Mucosa of rectum (tissue), 2 donors: ENCODE measurements at regions not wholly inside any gene's neighbourhood (a gene's known extent, or its start where the extent isn't known, plus 50 kb on each side); places are given as distances from the start of the nearest gene placed in this dataset.
"Not testable (repeated sequence)": the region's sequence is repeated elsewhere in the genome, so short reads cannot be mapped to it uniquely, and the experiment has no call there.

Experiments
- H3K27ac ChIP-seq, 2 donors: one replicate each; pipeline ENCODE4 v1.7.0; 2013; ENCODE audit warnings: inconsistent platforms in 2 of 2, low read depth in 2 of 2, low read length in 2 of 2
- H3K27me3 ChIP-seq, 2 donors: one replicate each; pipeline ENCODE4 v1.7.0; 2013; ENCODE audit warnings: low read length in 2 of 2; ENCODE audit not compliant: control insufficient read depth in 2 of 2, insufficient read depth in 2 of 2
- H3K36me3 ChIP-seq, 2 donors: one replicate each; pipeline ENCODE4 v1.7.0; 2013; ENCODE audit warnings: low read length in 2 of 2; ENCODE audit not compliant: control insufficient read depth in 2 of 2, insufficient read depth in 2 of 2
- H3K4me1 ChIP-seq, 2 donors: one replicate each; pipeline ENCODE4 v1.7.0; 2013; ENCODE audit warnings: low read length in 2 of 2, mild to moderate bottlenecking in 1 of 2; ENCODE audit not compliant: control insufficient read depth in 2 of 2, insufficient read depth in 2 of 2
- H3K4me3 ChIP-seq, 2 donors: one replicate each; pipeline ENCODE4 v1.7.0; 2013; ENCODE audit warnings: low read length in 2 of 2
- H3K9ac ChIP-seq, 2 donors: one replicate each; pipeline ENCODE4 v1.7.0; 2013; ENCODE audit warnings: low read length in 2 of 2, low read depth in 1 of 2, mild to moderate bottlenecking in 1 of 2
- H3K9me3 ChIP-seq, 2 donors: one replicate each; pipeline ENCODE4 v1.7.0; 2013; ENCODE audit warnings: low read length in 2 of 2; ENCODE audit not compliant: control insufficient read depth in 2 of 2
- donor health status: healthy.
- donor health status: Normal muscosa, but diverticular disease.

GRCh38 chr1:58850636-58851035 lies 66.8 kb upstream of the JUN start:
- no peaks in the 10 kb centered on the region for H3K27me3 ChIP-seq
- H3K36me3 ChIP-seq = no peaks in the 10 kb centered on the region
- no peak overlapping the region for H3K9ac ChIP-seq
- no peak overlapping the region for H3K27ac ChIP-seq
- no peaks in the 10 kb centered on the region for H3K9me3 ChIP-seq
- peaks cover 0 to 4% of the 10 kb centered on the region in 2 donors for H3K4me1 ChIP-seq
- H3K4me3 ChIP-seq = no peak overlapping the region

- no peaks in the 10 kb centered on the region for H3K9me3 ChIP-seq
- H3K4me3 ChIP-seq = no peak overlapping the region
- no peak overlapping the region for H3K27ac ChIP-seq
- H3K36me3 ChIP-seq = no peaks in the 10 kb centered on the region
- H3K4me1 ChIP-seq = peaks cover 4 to 9% of the 10 kb centered on the region in 2 donors
- no peaks in the 10 kb centered on the region for H3K27me3 ChIP-seq
- H3K9ac ChIP-seq = no peak overlapping the region
Measured at GRCh38 chr1:58852731-58853485, 69.1 kb upstream of the JUN start.

- Histone ChIP-seq H3K27ac (no peak overlapping the region), H3K36me3 (no peaks in the 10 kb centered on the region), H3K4me1 (peaks cover 5 to 7% of the 10 kb centered on the region in 2 donors), H3K4me3 (no peak overlapping the region), H3K9ac (no peak overlapping the region), H3K27me3 (no peaks in the 10 kb centered on the region), H3K9me3 (no peaks in the 10 kb centered on the region)
Measured at GRCh38 chr1:58854576-58854975, 70.7 kb upstream of the JUN start.

- H3K4me1 ChIP-seq = peaks cover 5 to 7% of the 10 kb centered on the region in 2 donors
- no peaks in the 10 kb centered on the region for H3K9me3 ChIP-seq
- H3K4me3 ChIP-seq = no peak overlapping the region
- H3K9ac ChIP-seq = no peak overlapping the region
- no peaks in the 10 kb centered on the region for H3K27me3 ChIP-seq
- H3K36me3 ChIP-seq = no peaks in the 10 kb centered on the region
- no peak overlapping the region for H3K27ac ChIP-seq
Measured at GRCh38 chr1:58855274-58856165, 71.7 kb upstream of the JUN start.

GRCh38 chr1:58856281-58856680 lies 72.4 kb upstream of the JUN start:
- peaks cover 5 to 12% of the 10 kb centered on the region in 2 donors for H3K4me1 ChIP-seq
- not testable (repeated sequence) for H3K9me3 ChIP-seq, H3K4me3 ChIP-seq, H3K36me3 ChIP-seq, H3K27me3 ChIP-seq, H3K9ac ChIP-seq, H3K27ac ChIP-seq

GRCh38 chr1:58857680-58858673 lies 74.1 kb upstream of the JUN start:
- Histone ChIP-seq H3K36me3 (no peaks in the 10 kb centered on the region), H3K9me3 (no peaks in the 10 kb centered on the region), H3K9ac (no peak overlapping the region), H3K27me3 (no peaks in the 10 kb centered on the region), H3K27ac (peak overlapping the region in 1 of 2 donors; percentile 6), H3K4me1 (peaks cover 5 to 12% of the 10 kb centered on the region in 2 donors), H3K4me3 (no peak overlapping the region)

- H3K27ac ChIP-seq = no peak overlapping the region
- no peak overlapping the region for H3K4me3 ChIP-seq
- H3K4me1 ChIP-seq = peaks cover 5 to 12% of the 10 kb centered on the region in 2 donors
- no peaks in the 10 kb centered on the region for H3K36me3 ChIP-seq
- H3K9ac ChIP-seq = no peak overlapping the region
- no peaks in the 10 kb centered on the region for H3K27me3 ChIP-seq
- no peaks in the 10 kb centered on the region for H3K9me3 ChIP-seq
Measured at GRCh38 chr1:58859769-58860485, 76.1 kb upstream of the JUN start.

- H3K27ac ChIP-seq = no peak overlapping the region
- no peaks in the 10 kb centered on the region for H3K36me3 ChIP-seq
- H3K27me3 ChIP-seq = no peaks in the 10 kb centered on the region
- no peak overlapping the region for H3K4me3 ChIP-seq
- no peaks in the 10 kb centered on the region for H3K9me3 ChIP-seq
- no peak overlapping the region for H3K9ac ChIP-seq
- H3K4me1 ChIP-seq = peaks cover 5 to 12% of the 10 kb centered on the region in 2 donors
Measured at GRCh38 chr1:58861076-58861475, 77.2 kb upstream of the JUN start.

GRCh38 chr1:58861506-58861905 lies 77.7 kb upstream of the JUN start:
- Histone ChIP-seq H3K36me3 (no peaks in the 10 kb centered on the region), H3K27me3 (no peaks in the 10 kb centered on the region), H3K9me3 (no peaks in the 10 kb centered on the region), H3K27ac (no peak overlapping the region), H3K4me3 (no peak overlapping the region), H3K9ac (no peak overlapping the region), H3K4me1 (peaks cover 5 to 12% of the 10 kb centered on the region in 2 donors)
